Breast epithelium (tissue), 4 donors: ENCODE measurements at regions not wholly inside any gene's neighbourhood (a gene's known extent, or its start where the extent isn't known, plus 50 kb on each side); places are given as distances from the start of the nearest gene placed in this dataset.
"Not testable (repeated sequence)": the region's sequence is repeated elsewhere in the genome, so short reads cannot be mapped to it uniquely, and the experiment has no call there.

ENCODE experiments used
- DNase-seq, 2 donors: peaks; one replicate each; pipeline ENCODE4 v3.0.0-alpha.2; 2019; ENCODE audit warnings: low spot score in 2 of 2
- H3K27ac ChIP-seq, 2 donors: fragments of 200-600 bp; sonication (generic) in 1 of 2; one replicate each; pipeline ENCODE4 v1.5.1; 2016 to 2019; ENCODE audit warnings: mild to moderate bottlenecking in 1 of 2
- H3K27me3 ChIP-seq, 2 donors: fragments of 200-600 bp; sonication (generic) in 1 of 2; one replicate each; pipeline versions ENCODE4 v1.5.1 to v1.6.0; 2017 to 2019; ENCODE audit warnings: control low read depth in 1 of 2, mild to moderate bottlenecking in 1 of 2
- H3K36me3 ChIP-seq: fragments of 200-600 bp; one replicate; pipeline ENCODE4 v1.5.1; 2019
- H3K4me1 ChIP-seq, 2 donors: fragments of 200-600 bp; sonication (generic); one replicate each; pipeline ENCODE4 v1.5.1; 2016 to 2019; ENCODE audit warnings: control low read depth in 1 of 2
- H3K4me3 ChIP-seq, 3 donors: fragments of 200-600 bp; sonication (generic); 1 replicate in 2 of 3; 2 replicates in 1 of 3; pipeline ENCODE4 v1.5.1; 2016 to 2019; ENCODE audit warnings: mild to moderate bottlenecking in 3 of 3, moderate library complexity in 2 of 3
- H3K9me3 ChIP-seq, 2 donors: fragments of 200-600 bp; sonication (generic) in 1 of 2; one replicate each; pipeline ENCODE4 v1.5.1; 2016 to 2019; ENCODE audit warnings: control low read depth in 1 of 2
- CTCF ChIP-seq, 3 donors: fragments of 450-650 bp; IDR thresholded peaks; one replicate each; pipeline ENCODE4 v1.5.1; 2016 to 2017; ENCODE audit warnings: antibody characterized with exemption in 3 of 3, mild to moderate bottlenecking in 3 of 3, moderate library complexity in 3 of 3
- POLR2A ChIP-seq: fragments of 450-650 bp; IDR thresholded peaks from one replicate; pipeline ENCODE4 v1.6.1; 2016; ENCODE audit warnings: antibody characterized with exemption, mild to moderate bottlenecking, moderate library complexity
- POLR2AphosphoS5 ChIP-seq, 3 donors: sonication (generic); formaldehyde crosslinking; IDR thresholded peaks; one replicate each; pipeline ENCODE4 v1.6.1; 2017; ENCODE audit warnings: antibody characterized with exemption in 3 of 3
- intact Hi-C: fragments of 100-400 bp; cut with DNase I; formaldehyde crosslinking; loops from one replicate; pipeline ENCODE4 v1.15.1; 2023; ENCODE audit warnings: low total_unique reads

- Histone ChIP-seq H3K36me3 (no peaks in the 10 kb centered on the region), H3K4me1 (no peaks in the 10 kb centered on the region), H3K27ac (no peak overlapping the region), H3K4me3 (no peak overlapping the region), H3K27me3 (no peaks in the 10 kb centered on the region), H3K9me3 (no peaks in the 10 kb centered on the region)
- intact Hi-C loops = no loop called here
- no peak for TF ChIP-seq POLR2AphosphoS5 (IDR thresholded peaks at IDR 0.05)
- no peak for TF ChIP-seq CTCF (IDR thresholded peaks at IDR 0.05)
- TF ChIP-seq POLR2A = no peak
- no peak for DNase-seq
These were observed 219.8 kb upstream of the DUSP10 start for GRCh38 chr1:221961532-221962292.

- H3K27me3 ChIP-seq, H3K27ac ChIP-seq, DNase-seq, H3K9me3 ChIP-seq, H3K4me3 ChIP-seq, intact Hi-C loops, H3K4me1 ChIP-seq, H3K36me3 ChIP-seq: not testable (repeated sequence)
These were observed 216.3 kb upstream of the DUSP10 start for GRCh38 chr1:221958161-221958562.

- H3K27me3 ChIP-seq, H3K9me3 ChIP-seq, H3K4me3 ChIP-seq, H3K27ac ChIP-seq, H3K4me1 ChIP-seq, DNase-seq, intact Hi-C loops, H3K36me3 ChIP-seq: not testable (repeated sequence)
These were observed 215.5 kb upstream of the DUSP10 start for GRCh38 chr1:221957350-221957749.

GRCh38 chr1:221949996-221950395 lies 208.1 kb upstream of the DUSP10 start:
- intact Hi-C loops = no loop called here

GRCh38 chr1:221948459-221948858 lies 206.6 kb upstream of the DUSP10 start:
- Histone ChIP-seq H3K4me3 (no peak overlapping the region), H3K36me3 (no peaks in the 10 kb centered on the region), H3K9me3 (peaks cover 16 to 23% of the 10 kb centered on the region in 2 donors), H3K27me3 (no peaks in the 10 kb centered on the region), H3K4me1 (no peaks in the 10 kb centered on the region), H3K27ac (no peak overlapping the region)
- no peak for DNase-seq
- intact Hi-C loops = no loop called here
- no peak for TF ChIP-seq CTCF (IDR thresholded peaks at IDR 0.05)
- no peak for TF ChIP-seq POLR2A
- no peak for TF ChIP-seq POLR2AphosphoS5 (IDR thresholded peaks at IDR 0.05)

More at GRCh38 chr1:221949996-221950395, 208.1 kb upstream of the DUSP10 start:
- no peaks in the 10 kb centered on the region for H3K36me3 ChIP-seq
- peaks cover 10 to 16% of the 10 kb centered on the region in 2 donors for H3K9me3 ChIP-seq
- H3K27me3 ChIP-seq = no peaks in the 10 kb centered on the region
- no peak for DNase-seq
- H3K4me3 ChIP-seq = no peak overlapping the region
- H3K27ac ChIP-seq = no peak overlapping the region
- no peaks in the 10 kb centered on the region for H3K4me1 ChIP-seq
- TF ChIP-seq POLR2AphosphoS5 (IDR thresholded peaks at IDR 0.05) (no peak), CTCF (IDR thresholded peaks at IDR 0.05) (no peak), POLR2A (no peak)

GRCh38 chr1:221947731-221948130 lies 205.8 kb upstream of the DUSP10 start:
- no peaks in the 10 kb centered on the region for H3K27me3 ChIP-seq
- intact Hi-C loops = no loop called here
- TF ChIP-seq CTCF (IDR thresholded peaks at IDR 0.05) = no peak
- no peak for TF ChIP-seq POLR2A
- TF ChIP-seq POLR2AphosphoS5 (IDR thresholded peaks at IDR 0.05) = no peak
- H3K36me3 ChIP-seq = no peaks in the 10 kb centered on the region
- no peak for DNase-seq
- no peak overlapping the region for H3K4me3 ChIP-seq
- H3K9me3 ChIP-seq = peaks cover 16 to 26% of the 10 kb centered on the region in 2 donors
- H3K4me1 ChIP-seq = no peaks in the 10 kb centered on the region
- no peak overlapping the region for H3K27ac ChIP-seq
